ENCODE measurements at regions not wholly inside any gene's neighbourhood (a gene's known extent, or its start where the extent isn't known, plus 50 kb on each side); places are given as distances from the start of the nearest gene placed in this dataset.

DNA sequence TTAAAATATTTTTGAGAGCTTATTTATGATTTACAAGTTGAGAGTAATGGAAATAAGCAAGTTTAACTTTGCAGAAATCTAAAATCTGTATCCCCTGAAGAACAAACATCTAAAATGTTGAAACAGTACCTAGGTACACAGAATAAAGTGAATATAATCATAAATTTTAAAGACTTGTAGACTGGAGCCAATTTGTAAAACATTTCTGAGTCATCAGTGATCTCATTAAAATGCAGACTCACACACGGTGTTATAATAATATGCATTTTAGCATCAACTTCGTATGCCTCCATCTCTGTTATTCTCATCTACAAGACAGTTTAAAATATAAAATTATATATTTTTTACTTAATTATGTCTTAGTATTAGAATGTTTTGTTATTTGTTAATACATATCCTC, 399.5 kb upstream of the GOLIM4 start:
- no peak overlapping the region for H3K4me3 Mint-ChIP-seq
- H3K9me3 Mint-ChIP-seq, result no peaks in the 10 kb centered on the region
- H3K4me3 ChIP-seq (ENCODE audit: low read length), result no peak overlapping the region
- no peaks in the 10 kb centered on the region for H3K27me3 ChIP-seq (ENCODE audit: control insufficient read depth, insufficient read depth, low read length, poor library complexity, severe bottlenecking)
- no peak overlapping the region for H3K9ac ChIP-seq (ENCODE audit: extremely low read depth, low read length, poor library complexity, severe bottlenecking)
- H3K27me3 Mint-ChIP-seq (ENCODE audit: insufficient read depth), result no peaks in the 10 kb centered on the region
- H3K36me3 ChIP-seq (ENCODE audit: control insufficient read depth, insufficient read depth, low read length), result no peaks in the 10 kb centered on the region
- WGBS, 2 experiments (ENCODE audit: insufficient coverage in 1 of 2, insufficient read length in 1 of 2), result 97% methylated on average over 2 of the region's 2 CpGs; no CpG with 5 or more reads in 1 of the 2 experiments
- H3K27ac ChIP-seq (ENCODE audit: low read depth, low read length), result no peak overlapping the region
- peaks cover 6% of the 10 kb centered on the region for H3K4me1 Mint-ChIP-seq
- no peaks in the 10 kb centered on the region for H3K36me3 Mint-ChIP-seq (ENCODE audit: low read depth)
- no peak for DNase-seq
- H3K27ac Mint-ChIP-seq, result no peak overlapping the region
- TF ChIP-seq, protein P1, sequence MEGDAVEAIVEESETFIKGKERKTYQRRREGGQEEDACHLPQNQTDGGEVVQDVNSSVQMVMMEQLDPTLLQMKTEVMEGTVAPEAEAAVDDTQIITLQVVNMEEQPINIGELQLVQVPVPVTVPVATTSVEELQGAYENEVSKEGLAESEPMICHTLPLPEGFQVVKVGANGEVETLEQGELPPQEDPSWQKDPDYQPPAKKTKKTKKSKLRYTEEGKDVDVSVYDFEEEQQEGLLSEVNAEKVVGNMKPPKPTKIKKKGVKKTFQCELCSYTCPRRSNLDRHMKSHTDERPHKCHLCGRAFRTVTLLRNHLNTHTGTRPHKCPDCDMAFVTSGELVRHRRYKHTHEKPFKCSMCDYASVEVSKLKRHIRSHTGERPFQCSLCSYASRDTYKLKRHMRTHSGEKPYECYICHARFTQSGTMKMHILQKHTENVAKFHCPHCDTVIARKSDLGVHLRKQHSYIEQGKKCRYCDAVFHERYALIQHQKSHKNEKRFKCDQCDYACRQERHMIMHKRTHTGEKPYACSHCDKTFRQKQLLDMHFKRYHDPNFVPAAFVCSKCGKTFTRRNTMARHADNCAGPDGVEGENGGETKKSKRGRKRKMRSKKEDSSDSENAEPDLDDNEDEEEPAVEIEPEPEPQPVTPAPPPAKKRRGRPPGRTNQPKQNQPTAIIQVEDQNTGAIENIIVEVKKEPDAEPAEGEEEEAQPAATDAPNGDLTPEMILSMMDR (conservative IDR thresholded peaks at IDR 0.05), result no peak
- H3K9me3 ChIP-seq (ENCODE audit: control insufficient read depth, low read length), result no peaks in the 10 kb centered on the region
- H3K4me1 ChIP-seq (ENCODE audit: control insufficient read depth, insufficient read depth, low read length), result no peaks in the 10 kb centered on the region

DNA sequence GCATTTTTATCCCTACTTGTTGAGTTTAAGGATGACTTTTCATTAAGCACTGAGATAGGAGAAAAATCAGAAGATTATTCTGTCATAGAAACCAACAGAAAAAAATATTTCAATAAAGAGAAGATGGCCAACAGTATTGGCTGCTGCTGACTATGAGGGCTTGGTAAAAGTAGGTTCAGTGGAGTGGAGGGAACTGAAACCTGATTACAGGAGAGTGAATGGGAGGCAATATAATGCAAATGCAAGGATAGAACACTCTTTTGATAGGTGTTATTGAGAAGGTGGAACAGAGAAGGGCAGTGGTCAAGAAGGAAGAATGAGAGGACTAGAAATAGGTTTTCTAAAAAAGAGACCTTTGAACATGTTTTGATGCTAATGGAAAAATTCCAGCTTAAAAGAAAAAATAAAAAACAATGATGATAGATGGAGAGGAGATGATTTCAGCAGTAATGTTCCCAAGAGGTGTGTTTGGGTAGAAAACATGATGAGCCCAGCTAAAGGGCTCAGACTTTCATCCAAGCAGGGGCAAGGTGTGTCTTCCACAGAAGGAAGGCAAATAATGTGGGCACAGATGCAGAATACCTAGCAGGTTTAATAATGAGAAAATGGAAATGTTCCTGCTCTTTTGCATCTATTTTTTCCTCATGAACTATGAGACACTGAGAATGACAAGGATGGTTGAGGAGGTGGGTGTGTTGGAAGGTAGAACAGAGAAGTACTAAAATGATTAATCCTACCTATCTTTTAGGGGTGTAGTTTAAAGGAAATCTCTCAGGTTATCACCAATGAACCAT, 397.9 kb upstream of the GOLIM4 start:
- no peaks in the 10 kb centered on the region for H3K36me3 Mint-ChIP-seq (ENCODE audit: low read depth)
- no peaks in the 10 kb centered on the region for H3K9me3 Mint-ChIP-seq
- H3K4me1 Mint-ChIP-seq, result no peaks in the 10 kb centered on the region
- Histone ChIP-seq H3K36me3 (ENCODE audit: control insufficient read depth, insufficient read depth, low read length) (no peaks in the 10 kb centered on the region), H3K9me3 (ENCODE audit: control insufficient read depth, low read length) (no peaks in the 10 kb centered on the region), H3K27ac (ENCODE audit: low read depth, low read length) (no peak overlapping the region), H3K4me3 (ENCODE audit: low read length) (no peak overlapping the region), H3K4me1 (ENCODE audit: control insufficient read depth, insufficient read depth, low read length) (no peaks in the 10 kb centered on the region), H3K27me3 (ENCODE audit: control insufficient read depth, insufficient read depth, low read length, poor library complexity, severe bottlenecking) (no peaks in the 10 kb centered on the region), H3K9ac (ENCODE audit: extremely low read depth, low read length, poor library complexity, severe bottlenecking) (no peak overlapping the region)
- no peak for DNase-seq
- H3K27ac Mint-ChIP-seq, result no peak overlapping the region
- TF ChIP-seq, protein P1 (conservative IDR thresholded peaks at IDR 0.05), result no peak
- H3K4me3 Mint-ChIP-seq, result no peak overlapping the region
- no peaks in the 10 kb centered on the region for H3K27me3 Mint-ChIP-seq (ENCODE audit: insufficient read depth)

DNA sequence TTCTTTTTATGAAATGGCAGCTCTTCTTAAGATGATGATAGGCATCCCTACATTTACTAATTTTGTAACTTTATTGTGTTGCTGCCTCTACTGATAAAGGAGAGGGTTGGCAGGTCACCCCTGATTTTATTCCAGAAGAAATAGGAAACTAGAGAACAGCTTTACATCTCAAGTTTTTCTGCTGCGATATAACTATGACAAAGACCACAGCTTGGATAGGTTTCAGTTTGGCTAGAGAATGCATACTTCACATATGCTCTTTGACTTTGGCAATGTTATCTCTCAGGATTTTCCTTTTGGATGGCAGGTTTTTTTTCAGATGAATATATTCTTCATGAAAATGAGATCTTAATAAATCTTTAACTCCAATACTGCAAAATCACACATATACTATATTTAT, 395.3 kb upstream of the GOLIM4 start:
- H3K36me3 ChIP-seq (ENCODE audit: control insufficient read depth, insufficient read depth, low read length), result no peaks in the 10 kb centered on the region
- WGBS, 2 experiments (ENCODE audit: insufficient coverage in 1 of 2, insufficient read length in 1 of 2), result 100% methylated on average over 1 of the region's 1 CpG; no CpG with 5 or more reads in 1 of the 2 experiments
- no peak overlapping the region for H3K27ac Mint-ChIP-seq
- H3K4me1 ChIP-seq (ENCODE audit: control insufficient read depth, insufficient read depth, low read length), result no peaks in the 10 kb centered on the region
- TF ChIP-seq, protein P1 (conservative IDR thresholded peaks at IDR 0.05), result no peak
- no peak overlapping the region for H3K9ac ChIP-seq (ENCODE audit: extremely low read depth, low read length, poor library complexity, severe bottlenecking)
- H3K36me3 Mint-ChIP-seq (ENCODE audit: low read depth), result no peaks in the 10 kb centered on the region
- no peak for DNase-seq
- H3K27ac ChIP-seq (ENCODE audit: low read depth, low read length), result no peak overlapping the region
- H3K4me3 Mint-ChIP-seq, result no peak overlapping the region
- H3K9me3 Mint-ChIP-seq, result no peaks in the 10 kb centered on the region
- no peaks in the 10 kb centered on the region for H3K4me1 Mint-ChIP-seq
- H3K9me3 ChIP-seq (ENCODE audit: control insufficient read depth, low read length), result no peaks in the 10 kb centered on the region
- no peaks in the 10 kb centered on the region for H3K27me3 ChIP-seq (ENCODE audit: control insufficient read depth, insufficient read depth, low read length, poor library complexity, severe bottlenecking)
- no peaks in the 10 kb centered on the region for H3K27me3 Mint-ChIP-seq (ENCODE audit: insufficient read depth)
- no peak overlapping the region for H3K4me3 ChIP-seq (ENCODE audit: low read length)

Data from endodermal cell (in vitro differentiated cells).